ENCODE measurements at regions not wholly inside any gene's neighbourhood (a gene's known extent, or its start where the extent isn't known, plus 50 kb on each side); places are given as distances from the start of the nearest gene placed in this dataset.

GRCh38 chr2:223273995-223274394 is 222.0 kb downstream of the KCNE4 start:
- Histone ChIP-seq H4K20me1 (ENCODE audit: insufficient read depth, low read length) (no peaks in the 10 kb centered on the region), H3K27ac (ENCODE audit: low read depth, low read length) (no peak overlapping the region), H3K4me1 (ENCODE audit: insufficient read depth, low read length) (no peaks in the 10 kb centered on the region), H3K79me2 (ENCODE audit: insufficient read depth, low read length) (no peaks in the 10 kb centered on the region), H3K36me3 (ENCODE audit: insufficient read depth, low read length) (no peaks in the 10 kb centered on the region), H2AFZ (ENCODE audit: low read length) (no peak overlapping the region), H3K4me3 (ENCODE audit: insufficient read depth, low read length) (no peak overlapping the region), H3K9me3 (ENCODE audit: low read depth, low read length) (no peaks in the 10 kb centered on the region), H3K4me2 (ENCODE audit: insufficient read depth, low read length) (no peak overlapping the region), H3K27me3 (ENCODE audit: insufficient read depth, low read length) (no peaks in the 10 kb centered on the region)
- TF ChIP-seq, protein P1, sequence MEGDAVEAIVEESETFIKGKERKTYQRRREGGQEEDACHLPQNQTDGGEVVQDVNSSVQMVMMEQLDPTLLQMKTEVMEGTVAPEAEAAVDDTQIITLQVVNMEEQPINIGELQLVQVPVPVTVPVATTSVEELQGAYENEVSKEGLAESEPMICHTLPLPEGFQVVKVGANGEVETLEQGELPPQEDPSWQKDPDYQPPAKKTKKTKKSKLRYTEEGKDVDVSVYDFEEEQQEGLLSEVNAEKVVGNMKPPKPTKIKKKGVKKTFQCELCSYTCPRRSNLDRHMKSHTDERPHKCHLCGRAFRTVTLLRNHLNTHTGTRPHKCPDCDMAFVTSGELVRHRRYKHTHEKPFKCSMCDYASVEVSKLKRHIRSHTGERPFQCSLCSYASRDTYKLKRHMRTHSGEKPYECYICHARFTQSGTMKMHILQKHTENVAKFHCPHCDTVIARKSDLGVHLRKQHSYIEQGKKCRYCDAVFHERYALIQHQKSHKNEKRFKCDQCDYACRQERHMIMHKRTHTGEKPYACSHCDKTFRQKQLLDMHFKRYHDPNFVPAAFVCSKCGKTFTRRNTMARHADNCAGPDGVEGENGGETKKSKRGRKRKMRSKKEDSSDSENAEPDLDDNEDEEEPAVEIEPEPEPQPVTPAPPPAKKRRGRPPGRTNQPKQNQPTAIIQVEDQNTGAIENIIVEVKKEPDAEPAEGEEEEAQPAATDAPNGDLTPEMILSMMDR (IDR thresholded peaks at IDR 0.05; ENCODE audit: extremely low read depth, low read depth, low read length): no peak
- DNase-seq (ENCODE audit: insufficient read length, low spot score, missing footprints): no peak

GRCh38 chr2:223282221-223282620 is 230.2 kb downstream of the KCNE4 start:
- H3K4me2 ChIP-seq (ENCODE audit: insufficient read depth, low read length): no peak overlapping the region
- H3K4me1 ChIP-seq (ENCODE audit: insufficient read depth, low read length): no peaks in the 10 kb centered on the region
- no peak overlapping the region for H2AFZ ChIP-seq (ENCODE audit: low read length)
- TF ChIP-seq, protein P1 (IDR thresholded peaks at IDR 0.05; ENCODE audit: extremely low read depth, low read depth, low read length): no peak
- H3K79me2 ChIP-seq (ENCODE audit: insufficient read depth, low read length): no peaks in the 10 kb centered on the region
- no peak overlapping the region for H3K4me3 ChIP-seq (ENCODE audit: insufficient read depth, low read length)
- no peak overlapping the region for H3K27ac ChIP-seq (ENCODE audit: low read depth, low read length)
- no peaks in the 10 kb centered on the region for H3K36me3 ChIP-seq (ENCODE audit: insufficient read depth, low read length)
- no peaks in the 10 kb centered on the region for H4K20me1 ChIP-seq (ENCODE audit: insufficient read depth, low read length)
- no peak for DNase-seq (ENCODE audit: insufficient read length, low spot score, missing footprints)
- no peaks in the 10 kb centered on the region for H3K27me3 ChIP-seq (ENCODE audit: insufficient read depth, low read length)
- H3K9me3 ChIP-seq (ENCODE audit: low read depth, low read length): peaks cover 2% of the 10 kb centered on the region

- DNase-seq (ENCODE audit: insufficient read length, low spot score, missing footprints): no peak
- TF ChIP-seq, protein P1 (IDR thresholded peaks at IDR 0.05; ENCODE audit: extremely low read depth, low read depth, low read length): no peak
- Histone ChIP-seq H3K9me3 (ENCODE audit: low read depth, low read length) (peaks cover 2% of the 10 kb centered on the region), H4K20me1 (ENCODE audit: insufficient read depth, low read length) (no peaks in the 10 kb centered on the region), H3K27ac (ENCODE audit: low read depth, low read length) (no peak overlapping the region), H3K4me1 (ENCODE audit: insufficient read depth, low read length) (no peaks in the 10 kb centered on the region), H3K4me2 (ENCODE audit: insufficient read depth, low read length) (no peak overlapping the region), H3K4me3 (ENCODE audit: insufficient read depth, low read length) (no peak overlapping the region), H3K79me2 (ENCODE audit: insufficient read depth, low read length) (no peaks in the 10 kb centered on the region), H3K36me3 (ENCODE audit: insufficient read depth, low read length) (no peaks in the 10 kb centered on the region), H2AFZ (ENCODE audit: low read length) (no peak overlapping the region), H3K27me3 (ENCODE audit: insufficient read depth, low read length) (no peaks in the 10 kb centered on the region)
Observed at GRCh38 chr2:223283329-223283728, 231.3 kb downstream of the KCNE4 start.

DNA sequence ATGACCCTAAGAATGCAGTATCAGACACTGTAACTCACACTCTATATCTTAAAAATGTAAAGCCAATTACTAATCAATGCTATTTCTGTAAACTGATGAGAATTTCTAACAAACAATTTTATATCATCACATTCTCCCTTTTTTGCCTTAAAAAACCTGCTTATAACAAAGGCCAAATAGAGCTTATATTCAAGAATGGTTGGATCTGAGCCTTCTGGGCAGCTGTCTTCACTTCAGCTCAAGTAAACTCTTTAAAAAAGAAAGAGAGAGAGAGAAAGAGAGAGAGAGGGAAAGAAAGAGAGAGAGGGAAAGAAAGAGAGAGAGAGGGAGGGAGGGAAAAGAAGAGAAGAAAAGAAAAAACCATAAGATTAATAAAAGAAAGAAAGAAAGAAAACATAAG is 231.8 kb downstream of the KCNE4 start:
- no peak overlapping the region for H3K4me3 ChIP-seq (ENCODE audit: insufficient read depth, low read length)
- H3K27me3 ChIP-seq (ENCODE audit: insufficient read depth, low read length): no peaks in the 10 kb centered on the region
- H3K9me3 ChIP-seq (ENCODE audit: low read depth, low read length): peaks cover 2% of the 10 kb centered on the region
- no peaks in the 10 kb centered on the region for H3K4me1 ChIP-seq (ENCODE audit: insufficient read depth, low read length)
- no peaks in the 10 kb centered on the region for H3K79me2 ChIP-seq (ENCODE audit: insufficient read depth, low read length)
- H3K4me2 ChIP-seq (ENCODE audit: insufficient read depth, low read length): no peak overlapping the region
- H2AFZ ChIP-seq (ENCODE audit: low read length): no peak overlapping the region
- TF ChIP-seq, protein P1 (IDR thresholded peaks at IDR 0.05; ENCODE audit: extremely low read depth, low read depth, low read length): no peak
- no peak overlapping the region for H3K27ac ChIP-seq (ENCODE audit: low read depth, low read length)
- H3K36me3 ChIP-seq (ENCODE audit: insufficient read depth, low read length): no peaks in the 10 kb centered on the region
- H4K20me1 ChIP-seq (ENCODE audit: insufficient read depth, low read length): no peaks in the 10 kb centered on the region
- DNase-seq (ENCODE audit: insufficient read length, low spot score, missing footprints): no peak
